WTC11 (cell line): ENCODE measurements at regions not wholly inside any gene's neighbourhood (a gene's known extent, or its start where the extent isn't known, plus 50 kb on each side); places are given as distances from the start of the nearest gene placed in this dataset.

Source experiments
- ELF4 ChIP-seq: sonication (generic); formaldehyde crosslinking; IDR thresholded peaks from 2 replicates; pipeline ENCODE4 v1.8.1; 2022; ENCODE audit warnings: low read depth, mild to moderate bottlenecking, moderate library complexity, missing genetic modification reagents
- JUN ChIP-seq: sonication (generic); formaldehyde crosslinking; IDR thresholded peaks from 2 replicates; pipeline ENCODE4 v1.8.0; 2023; ENCODE audit warnings: mild to moderate bottlenecking, missing genetic modification reagents
- TF ChIP-seq, protein P1 (sequence below): fragments of 200-600 bp; IDR thresholded peaks from 2 replicates; pipeline ENCODE4 v1.8.0; 2022; ENCODE audit warnings: antibody characterized with exemption
- TF ChIP-seq, protein P2 (sequence below): sonication (generic); formaldehyde crosslinking; IDR thresholded peaks from 2 replicates; pipeline ENCODE4 v1.8.1; 2022; ENCODE audit warnings: low read depth, missing genetic modification reagents, borderline replicate concordance

GRCh38 chr7:41189866-41190265 is 513.0 kb downstream of the INHBA start:
- TF ChIP-seq, protein P1, sequence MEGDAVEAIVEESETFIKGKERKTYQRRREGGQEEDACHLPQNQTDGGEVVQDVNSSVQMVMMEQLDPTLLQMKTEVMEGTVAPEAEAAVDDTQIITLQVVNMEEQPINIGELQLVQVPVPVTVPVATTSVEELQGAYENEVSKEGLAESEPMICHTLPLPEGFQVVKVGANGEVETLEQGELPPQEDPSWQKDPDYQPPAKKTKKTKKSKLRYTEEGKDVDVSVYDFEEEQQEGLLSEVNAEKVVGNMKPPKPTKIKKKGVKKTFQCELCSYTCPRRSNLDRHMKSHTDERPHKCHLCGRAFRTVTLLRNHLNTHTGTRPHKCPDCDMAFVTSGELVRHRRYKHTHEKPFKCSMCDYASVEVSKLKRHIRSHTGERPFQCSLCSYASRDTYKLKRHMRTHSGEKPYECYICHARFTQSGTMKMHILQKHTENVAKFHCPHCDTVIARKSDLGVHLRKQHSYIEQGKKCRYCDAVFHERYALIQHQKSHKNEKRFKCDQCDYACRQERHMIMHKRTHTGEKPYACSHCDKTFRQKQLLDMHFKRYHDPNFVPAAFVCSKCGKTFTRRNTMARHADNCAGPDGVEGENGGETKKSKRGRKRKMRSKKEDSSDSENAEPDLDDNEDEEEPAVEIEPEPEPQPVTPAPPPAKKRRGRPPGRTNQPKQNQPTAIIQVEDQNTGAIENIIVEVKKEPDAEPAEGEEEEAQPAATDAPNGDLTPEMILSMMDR, result no peak
- TF ChIP-seq, protein P2, sequence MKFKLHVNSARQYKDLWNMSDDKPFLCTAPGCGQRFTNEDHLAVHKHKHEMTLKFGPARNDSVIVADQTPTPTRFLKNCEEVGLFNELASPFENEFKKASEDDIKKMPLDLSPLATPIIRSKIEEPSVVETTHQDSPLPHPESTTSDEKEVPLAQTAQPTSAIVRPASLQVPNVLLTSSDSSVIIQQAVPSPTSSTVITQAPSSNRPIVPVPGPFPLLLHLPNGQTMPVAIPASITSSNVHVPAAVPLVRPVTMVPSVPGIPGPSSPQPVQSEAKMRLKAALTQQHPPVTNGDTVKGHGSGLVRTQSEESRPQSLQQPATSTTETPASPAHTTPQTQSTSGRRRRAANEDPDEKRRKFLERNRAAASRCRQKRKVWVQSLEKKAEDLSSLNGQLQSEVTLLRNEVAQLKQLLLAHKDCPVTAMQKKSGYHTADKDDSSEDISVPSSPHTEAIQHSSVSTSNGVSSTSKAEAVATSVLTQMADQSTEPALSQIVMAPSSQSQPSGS, result no peak
- TF ChIP-seq JUN (CRISPR knock-in tag) (no peak), ELF4 (no peak)
